ENCODE measurements at regions not wholly inside any gene's neighbourhood (a gene's known extent, or its start where the extent isn't known, plus 50 kb on each side); places are given as distances from the start of the nearest gene placed in this dataset.
A peak's percentile ranks its signal among the peaks of the same experiment; 100 is the strongest.

DNA sequence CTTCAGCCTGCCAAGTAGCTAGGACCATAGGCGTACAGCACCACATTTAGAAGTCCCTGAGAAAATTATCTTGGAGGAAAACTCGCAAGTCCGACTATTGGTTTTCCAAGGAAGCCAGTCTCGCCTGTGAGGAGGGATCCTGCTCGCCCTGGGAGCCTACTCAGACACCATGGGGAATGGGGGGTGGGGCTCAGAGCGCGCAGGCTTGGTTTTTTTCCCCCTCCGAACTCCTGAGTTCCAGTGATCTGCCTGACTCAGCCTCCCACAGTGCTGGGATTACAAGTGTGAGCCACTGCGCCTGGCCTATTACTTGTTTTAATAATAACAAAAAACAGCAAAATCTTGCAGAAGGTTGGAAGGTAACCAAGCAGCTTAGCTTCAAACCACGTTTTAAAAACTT is 153.7 kb downstream of the OR2B2 start:
- ATAC-seq (ENCODE audit: low FRiP score) (no peak), DNase-seq (no peak)
- H3K4me1 ChIP-seq (ENCODE audit: control insufficient read depth in 1 of 2, insufficient read depth in 2 of 2, low read length in 2 of 2): no peaks in the 10 kb centered on the region
- H3K27me3 ChIP-seq (ENCODE audit: control insufficient read depth in 1 of 2, insufficient read depth in 2 of 2, low read length in 1 of 2): peaks cover 0 to 4% of the 10 kb centered on the region in 2 donors
- intact Hi-C loops (cut with DNase I): loop anchor here in 1 of 2 donors (10.0 kb wide), 1 partner anchor 284 kb away; the partner anchor contains the start of gene ZNF184
- H3K4me3 ChIP-seq (ENCODE audit: low read length in 2 of 2): no peak overlapping the region
- H3K36me3 ChIP-seq (ENCODE audit: control insufficient read depth in 1 of 2, insufficient read depth in 2 of 2, low read length in 1 of 2): no peaks in the 10 kb centered on the region
- no peaks in the 10 kb centered on the region for H3K9me3 ChIP-seq (ENCODE audit: control insufficient read depth, low read length)
- no peak overlapping the region for H3K27ac ChIP-seq (ENCODE audit: low read depth in 1 of 2, low read length in 2 of 2)
- WGBS, 2 donors: 54 to 70% methylated on average over 10 of the region's 10 CpGs

DNA sequence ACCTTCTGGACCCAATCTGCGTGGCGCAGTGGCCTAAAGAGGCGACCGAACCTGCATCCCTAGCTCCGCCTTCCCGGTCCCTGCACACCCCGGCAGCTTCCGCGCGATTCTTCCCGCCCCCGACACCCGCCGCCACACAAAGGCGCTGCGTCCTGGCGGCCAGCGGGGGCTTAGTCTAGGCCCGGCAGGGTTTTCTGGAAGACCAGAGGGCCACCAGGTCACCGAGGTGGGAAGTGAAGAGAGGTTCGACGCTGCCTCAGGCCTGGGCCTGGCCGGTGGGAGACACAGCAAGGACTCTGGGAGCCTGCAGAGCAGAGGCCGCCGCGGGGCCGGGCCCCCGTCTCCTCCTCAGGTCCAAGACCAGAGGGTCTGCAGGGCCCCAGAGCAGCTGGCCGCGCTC is 154.9 kb downstream of the OR2B2 start:
- 13 to 16% methylated on average over 30 of the region's 30 CpGs for WGBS, 2 donors
- no peaks in the 10 kb centered on the region for H3K4me1 ChIP-seq (ENCODE audit: control insufficient read depth in 1 of 2, insufficient read depth in 2 of 2, low read length in 2 of 2)
- no peak for ATAC-seq (ENCODE audit: low FRiP score)
- H3K27ac ChIP-seq (ENCODE audit: low read depth in 1 of 2, low read length in 2 of 2): no peak overlapping the region
- H3K27me3 ChIP-seq (ENCODE audit: control insufficient read depth in 1 of 2, insufficient read depth in 2 of 2, low read length in 1 of 2): peaks cover 0 to 4% of the 10 kb centered on the region in 2 donors
- intact Hi-C loops (cut with DNase I): loop anchor here in 1 of 2 donors (10.0 kb wide), 1 partner anchor 283 kb away; the partner anchor contains the start of gene ZNF184
- H3K9me3 ChIP-seq (ENCODE audit: control insufficient read depth, low read length): no peaks in the 10 kb centered on the region
- no peaks in the 10 kb centered on the region for H3K36me3 ChIP-seq (ENCODE audit: control insufficient read depth in 1 of 2, insufficient read depth in 2 of 2, low read length in 1 of 2)
- peak in 1 of 2 donors; percentile 60 for DNase-seq
- H3K4me3 ChIP-seq (ENCODE audit: low read length in 2 of 2): no peak overlapping the region

DNA sequence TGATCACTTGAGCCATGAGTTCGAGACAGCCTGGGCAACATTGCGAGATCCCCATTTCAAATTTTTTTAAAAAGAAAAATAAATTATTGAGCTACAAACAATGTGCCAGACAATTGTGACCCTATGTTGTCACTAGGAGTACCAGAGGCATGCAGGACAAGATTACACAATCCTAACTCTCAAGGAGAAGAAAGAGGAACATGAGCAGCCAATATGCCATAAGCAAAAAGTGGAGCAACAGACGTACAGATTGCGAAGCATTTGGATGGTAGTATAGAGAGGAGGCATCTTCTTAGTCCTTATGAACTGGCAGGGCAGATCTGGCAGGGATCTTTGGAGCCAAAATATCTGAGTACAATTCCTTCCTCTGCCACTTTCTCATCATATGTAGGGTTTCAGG is 156.4 kb downstream of the OR2B2 start:
- intact Hi-C loops (cut with DNase I): loop anchor here in 1 of 2 donors (10.0 kb wide), 1 partner anchor 281 kb away; the partner anchor contains the start of gene ZNF184
- no peaks in the 10 kb centered on the region for H3K4me1 ChIP-seq (ENCODE audit: control insufficient read depth in 1 of 2, insufficient read depth in 2 of 2, low read length in 2 of 2)
- H3K27me3 ChIP-seq (ENCODE audit: control insufficient read depth in 1 of 2, insufficient read depth in 2 of 2, low read length in 1 of 2): peaks cover 0 to 4% of the 10 kb centered on the region in 2 donors
- DNase-seq: no peak
- no peaks in the 10 kb centered on the region for H3K9me3 ChIP-seq (ENCODE audit: control insufficient read depth, low read length)
- ATAC-seq (ENCODE audit: low FRiP score): no peak
- H3K36me3 ChIP-seq (ENCODE audit: control insufficient read depth in 1 of 2, insufficient read depth in 2 of 2, low read length in 1 of 2): no peaks in the 10 kb centered on the region
- H3K27ac ChIP-seq (ENCODE audit: low read depth in 1 of 2, low read length in 2 of 2): no peak overlapping the region
- no peak overlapping the region for H3K4me3 ChIP-seq (ENCODE audit: low read length in 2 of 2)
- WGBS, 2 donors: 91 to 92% methylated on average over 4 of the region's 4 CpGs

DNA sequence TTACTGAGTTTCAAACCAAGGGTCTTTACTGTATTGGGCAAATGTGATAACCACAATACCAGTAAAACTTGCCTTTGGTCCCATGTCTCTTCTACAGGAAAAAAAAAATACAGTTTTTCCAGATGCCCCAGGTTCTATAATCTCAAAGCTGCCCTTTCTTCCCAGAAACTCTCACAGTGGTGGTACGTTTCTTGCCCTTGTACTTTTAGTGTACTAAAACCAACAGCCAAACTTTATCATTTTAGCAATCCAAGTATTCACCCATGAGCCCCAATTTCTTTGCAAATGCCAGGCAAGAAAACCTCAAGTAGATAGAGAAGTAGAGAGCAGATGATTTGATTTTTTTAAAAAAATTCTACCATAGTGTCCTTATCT is 157.8 kb downstream of the OR2B2 start:
- 18 to 20% methylated on average over 1 of the region's 1 CpG for WGBS, 2 donors
- Histone ChIP-seq H3K36me3 (ENCODE audit: control insufficient read depth in 1 of 2, insufficient read depth in 2 of 2, low read length in 1 of 2) (no peaks in the 10 kb centered on the region), H3K27me3 (ENCODE audit: control insufficient read depth in 1 of 2, insufficient read depth in 2 of 2, low read length in 1 of 2) (peaks cover 0 to 4% of the 10 kb centered on the region in 2 donors), H3K27ac (ENCODE audit: low read depth in 1 of 2, low read length in 2 of 2) (no peak overlapping the region), H3K4me3 (ENCODE audit: low read length in 2 of 2) (peak overlapping the region in 1 of 2 donors; percentile 9), H3K4me1 (ENCODE audit: control insufficient read depth in 1 of 2, insufficient read depth in 2 of 2, low read length in 2 of 2) (no peaks in the 10 kb centered on the region), H3K9me3 (ENCODE audit: control insufficient read depth, low read length) (no peaks in the 10 kb centered on the region)
- intact Hi-C loops (cut with DNase I): loop anchor here (5.0 to 10.0 kb wide), 3 partner anchors 148 to 280 kb away; partner anchors contain the start of gene ZNF184 (in 1 of the 2)
- no peak for DNase-seq
- ATAC-seq (ENCODE audit: low FRiP score): no peak

DNA sequence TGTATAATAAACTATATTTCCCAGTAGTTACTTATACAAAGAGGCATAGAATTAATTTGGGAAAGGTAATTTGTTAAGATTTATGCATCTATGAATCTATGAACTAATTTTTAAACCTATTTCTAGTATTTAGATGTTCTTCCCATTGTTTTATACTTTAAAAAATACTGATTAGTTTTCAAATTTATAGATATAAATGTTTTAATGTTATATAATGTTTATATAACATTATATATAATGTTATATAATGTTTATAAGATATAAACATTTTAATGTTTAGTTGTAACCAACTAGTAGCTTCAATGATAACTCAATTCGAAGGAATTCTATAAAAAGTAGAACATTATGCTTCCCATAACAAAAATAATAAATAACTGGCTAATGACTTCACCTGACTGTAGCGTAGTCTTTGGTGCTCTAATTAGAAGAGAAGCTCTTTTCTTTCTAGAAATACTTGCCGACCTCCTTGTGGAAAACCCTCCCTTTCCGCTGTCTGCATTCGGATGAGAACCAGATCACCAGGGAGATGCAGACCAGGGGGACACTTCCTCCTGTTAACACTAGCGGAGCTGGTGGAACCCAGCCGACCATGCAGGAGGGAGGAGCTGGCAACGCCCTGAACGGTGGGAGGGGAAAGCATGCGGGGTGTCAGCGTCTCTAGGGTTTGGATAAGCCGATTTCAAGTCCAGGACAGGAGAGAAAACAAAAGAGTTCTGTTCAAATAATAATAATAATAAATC is 158.4 kb downstream of the OR2B2 start:
- Histone ChIP-seq H3K4me1 (ENCODE audit: control insufficient read depth in 1 of 2, insufficient read depth in 2 of 2, low read length in 2 of 2) (no peaks in the 10 kb centered on the region), H3K27ac (ENCODE audit: low read depth in 1 of 2, low read length in 2 of 2) (no peak overlapping the region), H3K27me3 (ENCODE audit: control insufficient read depth in 1 of 2, insufficient read depth in 2 of 2, low read length in 1 of 2) (peaks cover 0 to 4% of the 10 kb centered on the region in 2 donors), H3K4me3 (ENCODE audit: low read length in 2 of 2) (peak overlapping the region in 1 of 2 donors; percentile 9), H3K9me3 (ENCODE audit: control insufficient read depth, low read length) (no peaks in the 10 kb centered on the region), H3K36me3 (ENCODE audit: control insufficient read depth in 1 of 2, insufficient read depth in 2 of 2, low read length in 1 of 2) (no peaks in the 10 kb centered on the region)
- intact Hi-C loops (cut with DNase I): loop anchor here (2.0 to 10.0 kb wide), 6 partner anchors 41 to 577 kb away; partner anchors contain the start of gene ZNF184 (in 1 of the 2)
- ATAC-seq (ENCODE audit: low FRiP score) (peak; percentile 27), DNase-seq (peak; percentile 69 to 83)
- whole genome bisulfite sequencing, 2 donors: 0 to 1% methylated on average over 12 of the region's 12 CpGs

DNA sequence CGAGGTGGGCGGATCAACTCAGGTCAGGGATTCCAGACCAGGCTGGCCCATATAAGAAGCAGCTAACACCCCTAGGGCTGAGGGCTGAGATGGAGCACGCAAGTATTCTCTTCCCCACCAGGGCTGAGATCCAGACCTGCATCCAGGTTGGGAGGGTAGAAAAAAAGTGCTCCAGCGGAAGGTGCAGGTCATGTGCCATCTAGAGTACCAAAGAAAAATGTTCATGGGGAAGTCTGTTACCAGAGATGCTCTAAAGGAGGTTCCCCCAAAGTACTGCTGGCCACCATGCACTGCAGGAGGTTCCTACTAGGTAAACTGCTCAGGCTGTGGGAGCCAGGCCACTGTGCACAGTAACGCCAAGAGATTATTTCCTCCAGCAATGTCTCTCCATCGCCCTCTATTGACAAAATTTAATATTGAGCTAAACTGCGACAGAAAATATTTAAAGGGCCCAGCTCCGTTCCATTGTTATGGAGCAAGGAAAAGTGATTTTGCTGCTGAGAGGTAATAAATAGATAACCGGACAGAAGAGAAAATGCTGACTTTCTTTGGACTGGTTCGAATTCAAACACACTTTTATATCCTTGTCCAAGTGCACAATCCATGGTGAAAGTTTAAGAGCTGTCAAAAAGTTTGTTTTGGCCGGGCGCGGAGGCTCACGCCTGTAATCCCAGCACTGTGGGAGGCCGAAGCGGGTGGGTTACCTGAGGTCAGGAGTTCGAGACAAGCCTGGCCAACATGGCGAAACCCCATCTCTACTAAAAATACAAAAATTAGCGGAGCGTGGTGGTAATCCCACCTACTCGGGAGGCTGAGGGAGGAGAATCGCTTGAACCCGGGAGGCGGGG is 159.9 kb downstream of the OR2B2 start:
- no peaks in the 10 kb centered on the region for H3K9me3 ChIP-seq (ENCODE audit: control insufficient read depth, low read length)
- 11 to 12% methylated on average over 24 of the region's 24 CpGs for WGBS, 2 donors
- ATAC-seq (ENCODE audit: low FRiP score): peak; percentile 95
- peaks cover 0 to 4% of the 10 kb centered on the region in 2 donors for H3K27me3 ChIP-seq (ENCODE audit: control insufficient read depth in 1 of 2, insufficient read depth in 2 of 2, low read length in 1 of 2)
- peak overlapping the region; percentile 88 to 91 for H3K4me3 ChIP-seq (ENCODE audit: low read length in 2 of 2)
- H3K27ac ChIP-seq (ENCODE audit: low read depth in 1 of 2, low read length in 2 of 2): no peak overlapping the region
- no peaks in the 10 kb centered on the region for H3K36me3 ChIP-seq (ENCODE audit: control insufficient read depth in 1 of 2, insufficient read depth in 2 of 2, low read length in 1 of 2)
- peak in 1 of 2 donors; percentile 56 for DNase-seq
- H3K4me1 ChIP-seq (ENCODE audit: control insufficient read depth in 1 of 2, insufficient read depth in 2 of 2, low read length in 2 of 2): no peaks in the 10 kb centered on the region
- intact Hi-C loops (cut with DNase I): loop anchor here (2.0 to 10.0 kb wide), 6 partner anchors 43 to 575 kb away; partner anchors contain the start of gene ZNF184 (in 1 of the 2)

DNA sequence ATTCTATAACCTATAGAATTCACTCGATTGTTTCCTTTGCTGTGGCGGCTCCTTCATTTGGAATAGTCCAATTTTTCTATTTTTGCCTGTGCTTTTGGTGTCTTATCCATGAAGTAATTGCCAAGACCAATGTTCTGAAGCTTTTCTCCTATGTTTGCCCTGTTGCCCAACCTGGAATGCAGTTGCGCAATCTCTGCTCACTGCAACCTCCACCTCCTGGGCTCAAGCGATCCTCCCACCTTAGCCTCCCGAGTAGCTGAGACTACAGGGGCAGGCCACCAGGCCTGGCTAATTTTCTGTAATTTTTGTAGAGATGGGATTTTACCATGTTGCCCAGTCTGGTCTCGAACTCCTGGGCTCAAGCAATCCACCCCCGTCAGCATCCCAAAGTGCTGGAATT is 163.5 kb downstream of the OR2B2 start:
- Histone ChIP-seq H3K36me3 (ENCODE audit: control insufficient read depth in 1 of 2, insufficient read depth in 2 of 2, low read length in 1 of 2) (no peaks in the 10 kb centered on the region), H3K27me3 (ENCODE audit: control insufficient read depth in 1 of 2, insufficient read depth in 2 of 2, low read length in 1 of 2) (no peaks in the 10 kb centered on the region), H3K4me3 (ENCODE audit: low read length in 2 of 2) (no peak overlapping the region), H3K9me3 (ENCODE audit: control insufficient read depth, low read length) (no peaks in the 10 kb centered on the region), H3K27ac (ENCODE audit: low read depth in 1 of 2, low read length in 2 of 2) (no peak overlapping the region), H3K4me1 (ENCODE audit: control insufficient read depth in 1 of 2, insufficient read depth in 2 of 2, low read length in 2 of 2) (no peaks in the 10 kb centered on the region)
- intact Hi-C loops (cut with DNase I): no loop called here
- DNase-seq (no peak), ATAC-seq (ENCODE audit: low FRiP score) (no peak)
- 83% methylated on average over 7 of the region's 7 CpGs for WGBS, 2 donors

DNA sequence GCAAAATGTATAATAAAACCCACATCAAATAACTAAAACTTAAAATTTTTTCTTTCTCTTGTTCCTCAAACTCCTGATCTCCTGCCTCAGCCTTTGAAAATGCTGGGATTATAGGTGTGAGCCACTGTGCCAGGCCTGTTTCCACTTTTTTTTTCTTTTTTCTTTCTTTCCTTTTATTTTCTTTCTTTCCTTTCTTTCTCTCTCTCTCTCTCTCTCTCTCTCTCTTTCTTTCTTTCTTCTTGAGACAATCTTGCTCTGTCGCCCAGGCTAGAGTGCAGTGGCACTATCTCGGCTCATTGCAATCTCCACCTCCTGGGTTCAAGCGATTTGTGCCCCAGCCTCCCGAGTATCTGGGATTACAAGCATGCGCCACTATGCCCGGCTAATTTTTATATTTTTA is 164.6 kb downstream of the OR2B2 start:
- Histone ChIP-seq H3K4me3 (ENCODE audit: low read length in 2 of 2) (no peak overlapping the region), H3K36me3 (ENCODE audit: control insufficient read depth in 1 of 2, insufficient read depth in 2 of 2, low read length in 1 of 2) (no peaks in the 10 kb centered on the region), H3K27ac (ENCODE audit: low read depth in 1 of 2, low read length in 2 of 2) (no peak overlapping the region), H3K9me3 (ENCODE audit: control insufficient read depth, low read length) (no peaks in the 10 kb centered on the region), H3K4me1 (ENCODE audit: control insufficient read depth in 1 of 2, insufficient read depth in 2 of 2, low read length in 2 of 2) (no peaks in the 10 kb centered on the region), H3K27me3 (ENCODE audit: control insufficient read depth in 1 of 2, insufficient read depth in 2 of 2, low read length in 1 of 2) (no peaks in the 10 kb centered on the region)
- WGBS, 2 donors: 72 to 73% methylated on average over 6 of the region's 6 CpGs
- no peak for DNase-seq
- ATAC-seq (ENCODE audit: low FRiP score): no peak
- intact Hi-C loops (cut with DNase I): no loop called here
